Panc1 (cell line): ENCODE measurements at regions not wholly inside any gene's neighbourhood (a gene's known extent, or its start where the extent isn't known, plus 50 kb on each side); places are given as distances from the start of the nearest gene placed in this dataset.

Experiments used
- POLR2AphosphoS5 ChIP-seq: IDR thresholded peaks from 2 replicates; pipeline ENCODE4 v1.6.1; 2012; ENCODE audit warnings: mild to moderate bottlenecking, low read depth, low read length, moderate library complexity
- SIN3A ChIP-seq: IDR thresholded peaks from 2 replicates; pipeline ENCODE4 v1.6.1; 2012; ENCODE audit warnings: low read depth, mild to moderate bottlenecking, low read length, moderate library complexity, borderline replicate concordance; ENCODE audit not compliant: insufficient read depth
- TF ChIP-seq, protein P1 (sequence below): fragments of 450-650 bp; IDR thresholded peaks from 2 replicates; pipeline ENCODE4 v1.5.1; 2017; ENCODE audit warnings: mild to moderate bottlenecking

DNA sequence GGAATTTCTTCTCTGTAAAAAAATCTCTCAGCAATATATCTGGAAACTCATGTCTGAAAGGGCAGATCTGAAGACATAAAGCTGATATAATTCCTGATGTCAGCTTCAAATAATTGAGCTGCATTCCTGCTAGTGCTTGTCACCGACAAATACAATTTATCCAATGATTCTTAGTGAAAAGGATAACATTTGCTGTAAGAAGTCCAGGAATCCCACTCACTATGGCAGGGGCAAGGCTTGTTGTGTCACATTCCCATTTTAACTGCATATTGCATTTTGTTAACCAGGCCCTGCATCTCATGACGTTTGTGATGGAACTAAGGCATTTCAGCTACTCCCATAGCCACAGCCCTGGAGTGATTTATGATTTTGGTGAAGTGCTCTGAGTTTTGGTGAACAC is 160.1 kb upstream of the DAB2 start:
- TF ChIP-seq POLR2AphosphoS5 (no peak), SIN3A (no peak)
- TF ChIP-seq, protein P1, sequence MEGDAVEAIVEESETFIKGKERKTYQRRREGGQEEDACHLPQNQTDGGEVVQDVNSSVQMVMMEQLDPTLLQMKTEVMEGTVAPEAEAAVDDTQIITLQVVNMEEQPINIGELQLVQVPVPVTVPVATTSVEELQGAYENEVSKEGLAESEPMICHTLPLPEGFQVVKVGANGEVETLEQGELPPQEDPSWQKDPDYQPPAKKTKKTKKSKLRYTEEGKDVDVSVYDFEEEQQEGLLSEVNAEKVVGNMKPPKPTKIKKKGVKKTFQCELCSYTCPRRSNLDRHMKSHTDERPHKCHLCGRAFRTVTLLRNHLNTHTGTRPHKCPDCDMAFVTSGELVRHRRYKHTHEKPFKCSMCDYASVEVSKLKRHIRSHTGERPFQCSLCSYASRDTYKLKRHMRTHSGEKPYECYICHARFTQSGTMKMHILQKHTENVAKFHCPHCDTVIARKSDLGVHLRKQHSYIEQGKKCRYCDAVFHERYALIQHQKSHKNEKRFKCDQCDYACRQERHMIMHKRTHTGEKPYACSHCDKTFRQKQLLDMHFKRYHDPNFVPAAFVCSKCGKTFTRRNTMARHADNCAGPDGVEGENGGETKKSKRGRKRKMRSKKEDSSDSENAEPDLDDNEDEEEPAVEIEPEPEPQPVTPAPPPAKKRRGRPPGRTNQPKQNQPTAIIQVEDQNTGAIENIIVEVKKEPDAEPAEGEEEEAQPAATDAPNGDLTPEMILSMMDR = no peak
